H1 (cell line): ENCODE measurements at regions not wholly inside any gene's neighbourhood (a gene's known extent, or its start where the extent isn't known, plus 50 kb on each side); places are given as distances from the start of the nearest gene placed in this dataset.

ENCODE experiments used
- CTCF ChIA-PET: fragments of 300-600 bp; sonication (Branson Sonifier 250); formaldehyde crosslinking; loops from one replicate; lab custom pipeline; 2021; ENCODE audit not compliant: partially characterized antibody; lab: Charles Lee
- POLR2A ChIA-PET: fragments of 300-600 bp; sonication (Branson Sonifier 250); formaldehyde crosslinking; loops from one replicate; lab custom pipeline; 2021; ENCODE audit warnings: inconsistent platforms; ENCODE audit not compliant: partially characterized antibody; lab: Charles Lee
- DNase-seq, 2 experiments: peaks; one replicate each; pipeline versions ENCODE4 v3.0.0 to v3.0.0-alpha.2; 2010 to 2022; ENCODE audit warnings: low spot score in 2 of 2, low read depth in 1 of 2, mixed read lengths in 1 of 2
- FAIRE-seq: peaks from 2 replicates; lab custom pipeline; 2011; peaks lifted over from hg19 to GRCh38; lab: Jason Lieb, UNC
- H2AFZ ChIP-seq: 2 replicates; pipeline ENCODE4 v1.8.1; 2012; ENCODE audit warnings: low read length, inconsistent platforms
- H2AK5ac ChIP-seq: 2 replicates; pipeline ENCODE4 v1.6.1; 2013; ENCODE audit warnings: low read depth, low read length
- H2BK120ac ChIP-seq: replicated peaks from 2 replicates; pipeline ENCODE3; 2013; ENCODE audit warnings: low read depth, low read length, inconsistent platforms
- H2BK12ac ChIP-seq: 2 replicates; pipeline ENCODE4 v1.6.1; 2013; ENCODE audit warnings: low read depth, low read length
- H2BK15ac ChIP-seq: 2 replicates; pipeline ENCODE4 v1.6.1; 2013; ENCODE audit warnings: low read length
- H2BK20ac ChIP-seq: 2 replicates; pipeline ENCODE4 v1.6.1; 2013; ENCODE audit warnings: low read length
- H2BK5ac ChIP-seq: 2 replicates; pipeline ENCODE4 v1.6.1; 2013; ENCODE audit warnings: low read depth, low read length
- H3K14ac ChIP-seq: 2 replicates; pipeline ENCODE4 v1.6.1; 2013; ENCODE audit warnings: inconsistent platforms; ENCODE audit not compliant: insufficient read length
- H3K18ac ChIP-seq: 2 replicates; pipeline ENCODE4 v1.6.1; 2013; ENCODE audit warnings: low read length; ENCODE audit errors: extremely low read depth
- H3K23ac ChIP-seq: 2 replicates; pipeline ENCODE4 v1.6.1; 2013; ENCODE audit warnings: inconsistent platforms; ENCODE audit not compliant: insufficient read length
- H3K23me2 ChIP-seq: 2 replicates; pipeline ENCODE4 v1.6.1; 2013; ENCODE audit warnings: low read depth, low read length
- H3K27ac ChIP-seq: 2 replicates; pipeline ENCODE4 v1.6.1; 2011; ENCODE audit warnings: low read depth, low read length, inconsistent platforms
- H3K27me3 ChIP-seq, 4 experiments: replicated peaks in 1 of 4; 1 replicate in 1 of 4; 2 replicates in 3 of 4; pipeline versions ENCODE4 v1.6.1 to v1.8.1; 2011 to 2013; ENCODE audit warnings: low read length in 3 of 4, mild to moderate bottlenecking in 3 of 4, inconsistent platforms in 2 of 4, mixed read lengths in 2 of 4, moderate library complexity in 1 of 4; ENCODE audit not compliant: control insufficient read depth in 3 of 4, insufficient read depth in 3 of 4; ENCODE audit errors: extremely low read depth in 1 of 4
- H3K36me3 ChIP-seq, 4 experiments: 2 replicates each; pipeline versions ENCODE4 v1.6.1 to v1.8.1; 2011 to 2013; ENCODE audit warnings: mild to moderate bottlenecking in 4 of 4, low read length in 3 of 4, moderate library complexity in 2 of 4, control low read depth in 1 of 4, inconsistent platforms in 1 of 4; ENCODE audit not compliant: insufficient read depth in 4 of 4, control insufficient read depth in 2 of 4
- H3K4ac ChIP-seq: replicated peaks from 2 replicates; pipeline ENCODE3; 2013; ENCODE audit warnings: low read length, low read depth, mixed read lengths, inconsistent platforms; ENCODE audit not compliant: insufficient read length
- H3K4me1 ChIP-seq, 4 experiments: replicated peaks in 1 of 4; 1 replicate in 1 of 4; 2 replicates in 3 of 4; pipeline versions ENCODE4 v1.6.1 to v1.8.1; 2011 to 2013; ENCODE audit warnings: low read length in 3 of 4, inconsistent platforms in 2 of 4, mixed read lengths in 1 of 4; ENCODE audit not compliant: insufficient read depth in 4 of 4, control insufficient read depth in 3 of 4
- H3K4me2 ChIP-seq, 2 experiments: 2 replicates each; pipeline versions ENCODE4 v1.6.1 to v1.8.1; 2011 to 2013; ENCODE audit warnings: low read depth in 2 of 2, low read length in 2 of 2, control low read depth in 1 of 2, inconsistent platforms in 1 of 2, mild to moderate bottlenecking in 1 of 2; ENCODE audit not compliant: insufficient read depth in 1 of 2
- H3K4me3 ChIP-seq, 4 experiments: fragments of 200-600, 300-600 bp in 1 of 4; sonication (generic), shearing (Covaris generic), sonication (Bioruptor Twin) in 1 of 4; 2 replicates each; pipeline versions ENCODE4 v1.5.1 to v1.8.1; 2011 to 2016; ENCODE audit warnings: low read length in 4 of 4, low read depth in 3 of 4, control low read depth in 2 of 4, inconsistent platforms in 2 of 4, mild to moderate bottlenecking in 2 of 4, mixed read lengths in 1 of 4, moderate library complexity in 1 of 4; ENCODE audit not compliant: insufficient read depth in 2 of 4; ENCODE audit errors: extremely low read depth in 1 of 4
- H3K56ac ChIP-seq: replicated peaks from 2 replicates; pipeline ENCODE3; 2013; ENCODE audit warnings: low read depth, mild to moderate bottlenecking, mixed read lengths, low read length, inconsistent platforms; ENCODE audit not compliant: insufficient read length
- H3K79me1 ChIP-seq: 2 replicates; pipeline ENCODE4 v1.6.1; 2013; ENCODE audit warnings: low read depth, low read length, control low read depth
- H3K79me2 ChIP-seq, 2 experiments: 2 replicates each; pipeline versions ENCODE4 v1.6.1 to v1.8.1; 2012 to 2013; ENCODE audit warnings: low read length in 2 of 2, mild to moderate bottlenecking in 2 of 2, inconsistent platforms in 1 of 2; ENCODE audit not compliant: insufficient read depth in 2 of 2, control insufficient read depth in 1 of 2
- H3K9ac ChIP-seq, 4 experiments: replicated peaks in 1 of 4; 1 replicate in 1 of 4; 2 replicates in 3 of 4; pipeline versions ENCODE4 v1.6.1 to v1.8.1; 2011 to 2013; ENCODE audit warnings: low read depth in 3 of 4, low read length in 3 of 4, control low read depth in 2 of 4, mild to moderate bottlenecking in 2 of 4, moderate library complexity in 2 of 4, inconsistent platforms in 1 of 4; ENCODE audit errors: extremely low read depth in 1 of 4
- H3K9me3 ChIP-seq, 2 experiments: 2 replicates each; pipeline versions ENCODE4 v1.6.1 to v1.8.1; 2012 to 2013; ENCODE audit warnings: mild to moderate bottlenecking in 2 of 2, moderate library complexity in 2 of 2, control low read depth in 1 of 2, inconsistent platforms in 1 of 2, low read depth in 1 of 2, low read length in 1 of 2, mixed read lengths in 1 of 2; ENCODE audit not compliant: insufficient read depth in 2 of 2
- H4K20me1 ChIP-seq, 2 experiments: replicated peaks in 1 of 2; 2 replicates each; pipeline versions ENCODE3 to v1.8.1; 2011 to 2013; ENCODE audit warnings: inconsistent platforms in 2 of 2, low read length in 2 of 2, mild to moderate bottlenecking in 1 of 2; ENCODE audit not compliant: insufficient read depth in 2 of 2, control insufficient read depth in 1 of 2
- H4K5ac ChIP-seq: 2 replicates; pipeline ENCODE4 v1.6.1; 2013; ENCODE audit warnings: low read length, low read depth, mixed read lengths, inconsistent platforms; ENCODE audit not compliant: insufficient read length
- H4K8ac ChIP-seq: 2 replicates; pipeline ENCODE4 v1.8.0; 2013; ENCODE audit warnings: mild to moderate bottlenecking, moderate library complexity, low read length, inconsistent platforms; ENCODE audit not compliant: insufficient read depth; ENCODE audit errors: extremely low read depth
- H4K91ac ChIP-seq: replicated peaks from 2 replicates; pipeline ENCODE3; 2013; ENCODE audit warnings: low read length, mixed read lengths, inconsistent platforms; ENCODE audit not compliant: insufficient read length
- KDM5A ChIP-seq: fragments of 200-600 bp; IDR thresholded peaks from 2 replicates; pipeline ENCODE4 v1.7.1; 2012; ENCODE audit warnings: mild to moderate bottlenecking, low read length, inconsistent platforms, mixed read lengths
- RFX5 ChIP-seq: IDR thresholded peaks from 2 replicates; pipeline ENCODE4 v1.6.1; 2011; ENCODE audit warnings: low read depth, low read length, improper control_type of control experiment, borderline replicate concordance
- SAP30 ChIP-seq: fragments of 300-600 bp; sonication (generic); IDR thresholded peaks from 2 replicates; pipeline ENCODE4 v1.7.1; 2012; ENCODE audit warnings: low read length, moderate library complexity, mild to moderate bottlenecking, inconsistent platforms; ENCODE audit not compliant: insufficient read depth, insufficient replicate concordance
- SP1 ChIP-seq: IDR thresholded peaks from 2 replicates; pipeline ENCODE4 v1.6.1; 2011; ENCODE audit warnings: low read depth, low read length
- SUZ12 ChIP-seq: fragments of 200-600 bp; sonication (generic); IDR thresholded peaks from 2 replicates; pipeline ENCODE4 v1.6.1; 2012; ENCODE audit warnings: mild to moderate bottlenecking, inconsistent platforms, low read length, moderate library complexity, mixed read lengths
- WGBS, 2 experiments: shearing (Covaris generic) in 1 of 2; methylation state at CpG; one replicate each; pipeline versions ENCODE4 v1.1.6 to v1.1.7; 2013 to 2015; ENCODE audit warnings: low lambda C conversion rate in 2 of 2, mixed read lengths in 2 of 2, inconsistent platforms in 1 of 2, low coverage in 1 of 2, missing lambda C conversion rate in 1 of 2; ENCODE audit not compliant: insufficient replicate concordance in 2 of 2, insufficient coverage in 1 of 2, insufficient read length in 1 of 2; ENCODE audit errors: extremely low coverage in 1 of 2, missing lambda C conversion rate in 1 of 2; 5-methylcytosine and 5-hydroxymethylcytosine counted together

DNA sequence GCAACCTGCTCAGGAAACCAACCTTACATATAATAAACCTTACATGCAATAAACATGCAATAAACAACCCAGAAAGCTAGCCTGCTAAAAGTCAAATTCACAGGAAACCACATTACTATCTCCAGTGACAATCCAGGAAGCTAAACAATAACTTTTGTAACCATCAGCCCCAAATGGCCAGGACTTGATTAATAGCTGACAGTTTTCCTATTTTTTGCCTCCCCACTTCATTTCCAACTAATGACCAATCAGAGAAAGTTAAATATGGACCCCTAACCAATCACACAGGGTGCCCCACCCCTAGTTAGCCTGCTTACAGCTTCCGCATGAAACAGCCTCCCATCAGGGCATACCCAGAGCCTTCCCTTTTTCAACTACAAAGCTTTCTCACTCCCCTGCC, 152.2 kb upstream of the LMNTD1 start:
- no peaks in the 10 kb centered on the region for H3K4me1 ChIP-seq
- no peak overlapping the region for H3K27ac ChIP-seq
- CTCF ChIA-PET: interaction anchor here (1.5 kb wide), 1 partner anchor 9 kb away, joined by 4 read pairs; no protein-coding TSS in a partner anchor
- no peak overlapping the region for H2BK12ac ChIP-seq
- H3K79me1 ChIP-seq: no peaks in the 10 kb centered on the region
- no peak for FAIRE-seq
- H4K91ac ChIP-seq: no peak overlapping the region
- WGBS, 2 experiments: no CpG with 5 or more reads among the region's 1 CpG
- no peak overlapping the region for H4K8ac ChIP-seq
- POLR2A ChIA-PET: no interaction called here
- no peak overlapping the region for H3K14ac ChIP-seq
- H3K36me3 ChIP-seq: no peaks in the 10 kb centered on the region
- no peak for TF ChIP-seq SUZ12
- TF ChIP-seq SAP30: no peak
- no peak for TF ChIP-seq SP1
- no peak for TF ChIP-seq RFX5
- no peak for TF ChIP-seq KDM5A
- TF ChIP-seq, all 59 proteins: peak for 0
- no peak overlapping the region for H2AK5ac ChIP-seq
- H3K4me3 ChIP-seq: no peak overlapping the region
- no peak overlapping the region for H2BK15ac ChIP-seq
- H4K5ac ChIP-seq: no peak overlapping the region
- H3K9ac ChIP-seq: no peak overlapping the region
- no peak overlapping the region for H3K18ac ChIP-seq
- H3K56ac ChIP-seq: no peak overlapping the region
- H3K23me2 ChIP-seq: no peaks in the 10 kb centered on the region; the same call in 1 of the 2 replicates
- H3K27me3 ChIP-seq: no peaks in the 10 kb centered on the region
- DNase-seq: no peak
- no peak overlapping the region for H3K23ac ChIP-seq
- no peak overlapping the region for H2BK5ac ChIP-seq
- no peak overlapping the region for H2BK120ac ChIP-seq
- H3K4me2 ChIP-seq: no peak overlapping the region
- no peak overlapping the region for H2BK20ac ChIP-seq
- no peaks in the 10 kb centered on the region for H4K20me1 ChIP-seq
- no peak overlapping the region for H3K4ac ChIP-seq
- no peaks in the 10 kb centered on the region for H3K79me2 ChIP-seq
- H3K9me3 ChIP-seq: peaks cover 15 to 17% of the 10 kb centered on the region in 2 experiments
- H2AFZ ChIP-seq: no peak overlapping the region
